ENCODE measurements at regions not wholly inside any gene's neighbourhood (a gene's known extent, or its start where the extent isn't known, plus 50 kb on each side); places are given as distances from the start of the nearest gene placed in this dataset.

DNA sequence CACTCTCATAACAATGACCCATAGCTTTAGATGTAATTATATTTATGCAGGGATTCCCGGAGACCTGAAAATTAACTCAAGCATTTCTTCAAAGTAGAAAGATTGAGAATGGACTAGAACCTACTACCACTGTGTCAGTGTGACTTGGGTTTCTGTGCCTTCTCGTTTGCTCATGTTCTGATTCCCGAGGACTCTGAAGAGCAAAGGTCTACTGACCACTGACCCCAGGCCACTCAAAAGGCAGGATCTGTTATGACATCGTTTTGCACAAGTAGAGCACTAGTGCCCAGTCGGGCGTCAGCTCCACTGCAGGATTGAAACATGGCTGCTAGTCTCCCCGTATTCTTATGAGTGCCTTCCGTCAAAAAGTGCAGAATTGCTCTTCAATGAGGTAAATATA, 53.8 kb upstream of the DHRS4 start:
- TF ChIP-seq, protein P1, sequence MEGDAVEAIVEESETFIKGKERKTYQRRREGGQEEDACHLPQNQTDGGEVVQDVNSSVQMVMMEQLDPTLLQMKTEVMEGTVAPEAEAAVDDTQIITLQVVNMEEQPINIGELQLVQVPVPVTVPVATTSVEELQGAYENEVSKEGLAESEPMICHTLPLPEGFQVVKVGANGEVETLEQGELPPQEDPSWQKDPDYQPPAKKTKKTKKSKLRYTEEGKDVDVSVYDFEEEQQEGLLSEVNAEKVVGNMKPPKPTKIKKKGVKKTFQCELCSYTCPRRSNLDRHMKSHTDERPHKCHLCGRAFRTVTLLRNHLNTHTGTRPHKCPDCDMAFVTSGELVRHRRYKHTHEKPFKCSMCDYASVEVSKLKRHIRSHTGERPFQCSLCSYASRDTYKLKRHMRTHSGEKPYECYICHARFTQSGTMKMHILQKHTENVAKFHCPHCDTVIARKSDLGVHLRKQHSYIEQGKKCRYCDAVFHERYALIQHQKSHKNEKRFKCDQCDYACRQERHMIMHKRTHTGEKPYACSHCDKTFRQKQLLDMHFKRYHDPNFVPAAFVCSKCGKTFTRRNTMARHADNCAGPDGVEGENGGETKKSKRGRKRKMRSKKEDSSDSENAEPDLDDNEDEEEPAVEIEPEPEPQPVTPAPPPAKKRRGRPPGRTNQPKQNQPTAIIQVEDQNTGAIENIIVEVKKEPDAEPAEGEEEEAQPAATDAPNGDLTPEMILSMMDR (conservative IDR thresholded peaks at IDR 0.05) = no peak
- TF ChIP-seq EZH2 (IDR thresholded peaks at IDR 0.05; ENCODE audit: low read depth) = no peak

Data from PC-9 (cell line).